ENCODE measurements at regions not wholly inside any gene's neighbourhood (a gene's known extent, or its start where the extent isn't known, plus 50 kb on each side); places are given as distances from the start of the nearest gene placed in this dataset.

- Histone ChIP-seq H3K27me3 (ENCODE audit: control insufficient read depth in 1 of 2, insufficient read depth in 1 of 2, low read length in 2 of 2) (peaks cover 0 to 4% of the 10 kb centered on the region in 2 experiments), H3K9ac (ENCODE audit: low read length) (no peak overlapping the region), H3K4me3 (ENCODE audit: insufficient read depth in 1 of 2, low read depth in 1 of 2, low read length in 2 of 2) (no peak overlapping the region), H3K79me1 (replicated peaks; ENCODE audit: low read length, poor library complexity, severe bottlenecking) (no peaks in the 10 kb centered on the region), H2BK12ac (ENCODE audit: low read length in 2 of 2) (no peak overlapping the region), H4K91ac (ENCODE audit: low read length) (no peak overlapping the region), H2AFZ (ENCODE audit: low read depth, low read length) (no peak overlapping the region), H3K27ac (ENCODE audit: low read length, poor library complexity, severe bottlenecking) (no peak overlapping the region), H2AK5ac (ENCODE audit: low read length, severe bottlenecking) (no peak overlapping the region), H3K18ac (ENCODE audit: low read depth in 1 of 2, low read length in 2 of 2) (no peak overlapping the region), H2BK5ac (ENCODE audit: low read depth, low read length, poor library complexity, severe bottlenecking) (no peak overlapping the region), H4K8ac (ENCODE audit: low read length) (no peak overlapping the region), H3K4me1 (ENCODE audit: control insufficient read depth, insufficient read depth, low read depth, low read length) (no peaks in the 10 kb centered on the region), H2BK120ac (ENCODE audit: low read depth, low read length) (no peak overlapping the region), H3K4me2 (ENCODE audit: low read length, poor library complexity, severe bottlenecking) (no peak overlapping the region), H2BK15ac (ENCODE audit: low read depth, poor library complexity, severe bottlenecking) (no peak overlapping the region), H3K4ac (ENCODE audit: low read depth in 1 of 2, low read length in 2 of 2) (no peak overlapping the region), H3K9me3 (ENCODE audit: control insufficient read depth, low read length) (no peaks in the 10 kb centered on the region), H3K14ac (ENCODE audit: low read length in 2 of 2) (no peak overlapping the region), H3K36me3 (ENCODE audit: control insufficient read depth in 1 of 2, insufficient read depth in 2 of 2, low read depth in 1 of 2, low read length in 2 of 2) (no peaks in the 10 kb centered on the region), H3K23ac (ENCODE audit: low read length in 2 of 2) (no peak overlapping the region)
- no peak for DNase-seq
- WGBS = 84% methylated on average over 6 of the region's 6 CpGs
These were observed 84.6 kb upstream of the FREM2 start for GRCh38 chr13:38602266-38602665.

- Histone ChIP-seq H3K36me3 (ENCODE audit: control insufficient read depth in 1 of 2, insufficient read depth in 2 of 2, low read depth in 1 of 2, low read length in 2 of 2) (no peaks in the 10 kb centered on the region), H3K4me3 (ENCODE audit: insufficient read depth in 1 of 2, low read depth in 1 of 2, low read length in 2 of 2) (no peak overlapping the region), H3K9ac (ENCODE audit: low read length) (no peak overlapping the region), H3K9me3 (ENCODE audit: control insufficient read depth, low read length) (no peaks in the 10 kb centered on the region), H3K27ac (ENCODE audit: low read length, poor library complexity, severe bottlenecking) (no peak overlapping the region), H3K4ac (ENCODE audit: low read depth in 1 of 2, low read length in 2 of 2) (no peak overlapping the region), H3K14ac (ENCODE audit: low read length in 2 of 2) (no peak overlapping the region), H2BK120ac (ENCODE audit: low read depth, low read length) (no peak overlapping the region), H3K27me3 (ENCODE audit: control insufficient read depth in 1 of 2, insufficient read depth in 1 of 2, low read length in 2 of 2) (no peaks in the 10 kb centered on the region), H4K8ac (ENCODE audit: low read length) (no peak overlapping the region), H3K4me2 (ENCODE audit: low read length, poor library complexity, severe bottlenecking) (no peak overlapping the region), H2BK5ac (ENCODE audit: low read depth, low read length, poor library complexity, severe bottlenecking) (no peak overlapping the region), H3K23ac (ENCODE audit: low read length in 2 of 2) (no peak overlapping the region), H2BK15ac (ENCODE audit: low read depth, poor library complexity, severe bottlenecking) (no peak overlapping the region), H3K4me1 (ENCODE audit: control insufficient read depth, insufficient read depth, low read depth, low read length) (no peaks in the 10 kb centered on the region), H3K79me1 (replicated peaks; ENCODE audit: low read length, poor library complexity, severe bottlenecking) (no peaks in the 10 kb centered on the region), H4K91ac (ENCODE audit: low read length) (no peak overlapping the region), H2BK12ac (ENCODE audit: low read length in 2 of 2) (no peak overlapping the region), H3K18ac (ENCODE audit: low read depth in 1 of 2, low read length in 2 of 2) (no peak overlapping the region), H2AFZ (ENCODE audit: low read depth, low read length) (no peak overlapping the region), H2AK5ac (ENCODE audit: low read length, severe bottlenecking) (no peak overlapping the region)
- DNase-seq = no peak
- WGBS = 80% methylated on average over 5 of the region's 6 CpGs
These were observed 80.0 kb upstream of the FREM2 start for GRCh38 chr13:38606699-38607535.

GRCh38 chr13:38617936-38618335 is 68.9 kb upstream of the FREM2 start:
- no peak overlapping the region for H3K23ac ChIP-seq (ENCODE audit: low read length in 2 of 2)
- H3K9me3 ChIP-seq (ENCODE audit: control insufficient read depth, low read length) = no peaks in the 10 kb centered on the region
- no peak overlapping the region for H3K4me3 ChIP-seq (ENCODE audit: insufficient read depth in 1 of 2, low read depth in 1 of 2, low read length in 2 of 2)
- WGBS = 92% methylated on average over 1 of the region's 1 CpG
- no peak overlapping the region for H3K18ac ChIP-seq (ENCODE audit: low read depth in 1 of 2, low read length in 2 of 2)
- H3K36me3 ChIP-seq (ENCODE audit: control insufficient read depth in 1 of 2, insufficient read depth in 2 of 2, low read depth in 1 of 2, low read length in 2 of 2) = no peaks in the 10 kb centered on the region
- no peak overlapping the region for H2BK5ac ChIP-seq (ENCODE audit: low read depth, low read length, poor library complexity, severe bottlenecking)
- H2BK12ac ChIP-seq (ENCODE audit: low read length in 2 of 2) = no peak overlapping the region
- no peak overlapping the region for H3K14ac ChIP-seq (ENCODE audit: low read length in 2 of 2)
- H2AFZ ChIP-seq (ENCODE audit: low read depth, low read length) = no peak overlapping the region
- H4K8ac ChIP-seq (ENCODE audit: low read length) = no peak overlapping the region
- H3K4ac ChIP-seq (ENCODE audit: low read depth in 1 of 2, low read length in 2 of 2) = no peak overlapping the region
- H3K27me3 ChIP-seq (ENCODE audit: control insufficient read depth in 1 of 2, insufficient read depth in 1 of 2, low read length in 2 of 2) = no peaks in the 10 kb centered on the region
- no peak overlapping the region for H3K4me2 ChIP-seq (ENCODE audit: low read length, poor library complexity, severe bottlenecking)
- H3K4me1 ChIP-seq (ENCODE audit: control insufficient read depth, insufficient read depth, low read depth, low read length) = no peaks in the 10 kb centered on the region
- no peak for DNase-seq
- no peak overlapping the region for H4K91ac ChIP-seq (ENCODE audit: low read length)
- no peak overlapping the region for H2AK5ac ChIP-seq (ENCODE audit: low read length, severe bottlenecking)
- H3K27ac ChIP-seq (ENCODE audit: low read length, poor library complexity, severe bottlenecking) = no peak overlapping the region
- no peaks in the 10 kb centered on the region for H3K79me1 ChIP-seq (replicated peaks; ENCODE audit: low read length, poor library complexity, severe bottlenecking)
- H2BK120ac ChIP-seq (ENCODE audit: low read depth, low read length) = no peak overlapping the region
- H3K9ac ChIP-seq (ENCODE audit: low read length) = no peak overlapping the region
- no peak overlapping the region for H2BK15ac ChIP-seq (ENCODE audit: low read depth, poor library complexity, severe bottlenecking)

GRCh38 chr13:38618336-38618735 is 68.5 kb upstream of the FREM2 start:
- H3K27ac ChIP-seq (ENCODE audit: low read length, poor library complexity, severe bottlenecking) = no peak overlapping the region
- DNase-seq = no peak
- no peak overlapping the region for H3K4me2 ChIP-seq (ENCODE audit: low read length, poor library complexity, severe bottlenecking)
- H4K8ac ChIP-seq (ENCODE audit: low read length) = no peak overlapping the region
- 72% methylated on average over 2 of the region's 3 CpGs for WGBS
- no peak overlapping the region for H4K91ac ChIP-seq (ENCODE audit: low read length)
- no peak overlapping the region for H3K4ac ChIP-seq (ENCODE audit: low read depth in 1 of 2, low read length in 2 of 2)
- no peak overlapping the region for H3K4me3 ChIP-seq (ENCODE audit: insufficient read depth in 1 of 2, low read depth in 1 of 2, low read length in 2 of 2)
- H2BK120ac ChIP-seq (ENCODE audit: low read depth, low read length) = no peak overlapping the region
- H2BK5ac ChIP-seq (ENCODE audit: low read depth, low read length, poor library complexity, severe bottlenecking) = no peak overlapping the region
- no peak overlapping the region for H3K23ac ChIP-seq (ENCODE audit: low read length in 2 of 2)
- H3K9me3 ChIP-seq (ENCODE audit: control insufficient read depth, low read length) = no peaks in the 10 kb centered on the region
- no peak overlapping the region for H2AFZ ChIP-seq (ENCODE audit: low read depth, low read length)
- H3K36me3 ChIP-seq (ENCODE audit: control insufficient read depth in 1 of 2, insufficient read depth in 2 of 2, low read depth in 1 of 2, low read length in 2 of 2) = no peaks in the 10 kb centered on the region
- H3K18ac ChIP-seq (ENCODE audit: low read depth in 1 of 2, low read length in 2 of 2) = no peak overlapping the region
- no peak overlapping the region for H2AK5ac ChIP-seq (ENCODE audit: low read length, severe bottlenecking)
- H3K27me3 ChIP-seq (ENCODE audit: control insufficient read depth in 1 of 2, insufficient read depth in 1 of 2, low read length in 2 of 2) = no peaks in the 10 kb centered on the region
- H3K14ac ChIP-seq (ENCODE audit: low read length in 2 of 2) = no peak overlapping the region
- no peaks in the 10 kb centered on the region for H3K79me1 ChIP-seq (replicated peaks; ENCODE audit: low read length, poor library complexity, severe bottlenecking)
- no peak overlapping the region for H2BK12ac ChIP-seq (ENCODE audit: low read length in 2 of 2)
- no peaks in the 10 kb centered on the region for H3K4me1 ChIP-seq (ENCODE audit: control insufficient read depth, insufficient read depth, low read depth, low read length)
- H3K9ac ChIP-seq (ENCODE audit: low read length) = no peak overlapping the region
- H2BK15ac ChIP-seq (ENCODE audit: low read depth, poor library complexity, severe bottlenecking) = no peak overlapping the region
